Activated CD4-positive, CD25-positive, alpha-beta regulatory T cell treated with anti-CD3 and anti-CD28 coated beads, Interleukin-2, amount 50 U/mL, for 16 hours (primary cell): ENCODE measurements at regions not wholly inside any gene's neighbourhood (a gene's known extent, or its start where the extent isn't known, plus 50 kb on each side); places are given as distances from the start of the nearest gene placed in this dataset.
"Not testable (repeated sequence)": the region's sequence is repeated elsewhere in the genome, so short reads cannot be mapped to it uniquely, and the experiment has no call there.

ENCODE experiments used
- DNase-seq: peaks from one replicate; pipeline ENCODE4 v3.0.0-alpha.2; 2020; ENCODE audit warnings: low read depth, low spot score

DNA sequence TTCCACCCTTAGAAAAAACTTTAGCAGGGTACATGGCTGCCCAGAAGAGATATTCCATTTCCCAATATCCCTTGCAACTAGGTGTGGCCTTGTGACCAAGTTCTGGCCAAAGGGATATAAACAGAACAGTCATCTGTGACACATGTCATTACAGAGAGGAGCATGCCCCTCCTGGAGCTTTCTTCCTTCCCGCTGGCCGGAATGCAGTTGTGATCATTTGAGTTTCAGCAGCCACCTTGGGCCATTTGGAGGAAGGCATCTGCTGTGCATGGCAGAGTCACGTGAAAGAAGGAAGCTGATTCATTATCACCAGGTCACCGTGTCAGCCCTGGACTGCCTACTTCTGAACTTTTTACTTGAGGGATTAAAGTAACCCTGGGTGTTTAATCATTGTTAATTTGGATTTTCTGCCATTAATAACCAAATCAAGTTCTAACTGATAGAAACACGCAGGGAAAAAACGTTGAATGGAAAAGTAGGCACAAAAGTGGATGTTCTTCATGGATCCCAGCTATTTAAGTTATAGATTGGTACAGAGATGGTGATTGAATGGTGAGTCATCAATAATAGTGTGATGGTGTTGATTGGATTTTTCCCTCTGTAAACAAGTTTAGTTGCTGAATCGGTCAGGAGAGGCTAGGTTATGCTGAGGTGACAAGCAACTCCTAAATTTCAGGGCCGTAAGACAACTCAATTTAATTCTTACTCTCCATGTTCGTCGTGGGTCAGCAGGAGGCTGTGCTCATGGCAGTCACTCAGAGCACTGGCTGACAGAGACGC, 80.7 kb upstream of the CCDC167 start:
- DNase-seq: no peak

DNA sequence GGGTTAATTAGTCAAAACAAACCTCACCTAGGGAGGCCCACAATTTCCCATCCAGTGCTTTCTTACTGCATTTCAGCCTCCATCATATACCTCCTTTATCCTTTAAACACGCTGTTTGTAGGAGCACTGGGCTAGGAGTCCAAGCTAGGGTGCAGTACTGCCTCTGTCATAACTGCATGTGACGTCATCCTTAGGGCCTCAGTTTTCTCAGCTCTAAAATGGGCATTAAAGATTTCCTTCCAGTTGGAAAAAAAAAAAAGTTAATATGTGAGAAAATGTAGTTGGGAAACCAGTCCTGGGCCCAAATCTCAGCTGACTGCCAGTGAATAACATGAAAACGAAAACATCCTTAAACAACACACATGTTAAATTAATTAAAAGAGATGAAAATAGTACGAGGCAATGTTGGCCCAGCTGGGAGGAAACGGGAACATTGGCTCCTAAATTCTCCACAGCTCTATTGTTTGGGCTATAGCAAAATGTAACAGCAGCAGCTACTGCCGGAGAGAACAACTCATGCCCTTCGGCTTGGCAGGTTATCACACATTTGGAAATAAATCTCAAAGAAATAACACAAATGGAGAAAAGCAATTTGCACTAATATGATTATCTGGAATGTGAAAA, 79.9 kb upstream of the CCDC167 start:
- DNase-seq: no peak

DNA sequence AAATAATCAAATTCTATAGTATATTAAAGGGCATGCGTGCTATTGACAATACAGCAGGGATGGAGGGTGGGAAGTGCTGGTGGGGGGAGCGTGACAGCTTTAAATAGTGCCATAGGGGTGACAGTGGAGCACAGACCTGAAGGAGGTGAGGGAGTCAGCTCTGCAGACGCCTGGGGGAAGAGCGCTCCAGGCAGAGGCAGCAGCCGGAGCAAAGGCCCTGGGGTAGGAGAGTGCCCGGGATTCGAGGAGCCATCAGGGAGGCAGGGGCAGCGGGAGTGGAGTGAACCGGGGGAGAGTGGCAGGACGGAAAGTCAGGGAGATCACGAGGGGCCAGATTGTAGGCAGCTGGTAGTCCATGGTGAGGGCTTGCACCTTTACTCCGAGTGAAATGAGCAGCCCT, 78.4 kb upstream of the CCDC167 start:
- no peak for DNase-seq

DNA sequence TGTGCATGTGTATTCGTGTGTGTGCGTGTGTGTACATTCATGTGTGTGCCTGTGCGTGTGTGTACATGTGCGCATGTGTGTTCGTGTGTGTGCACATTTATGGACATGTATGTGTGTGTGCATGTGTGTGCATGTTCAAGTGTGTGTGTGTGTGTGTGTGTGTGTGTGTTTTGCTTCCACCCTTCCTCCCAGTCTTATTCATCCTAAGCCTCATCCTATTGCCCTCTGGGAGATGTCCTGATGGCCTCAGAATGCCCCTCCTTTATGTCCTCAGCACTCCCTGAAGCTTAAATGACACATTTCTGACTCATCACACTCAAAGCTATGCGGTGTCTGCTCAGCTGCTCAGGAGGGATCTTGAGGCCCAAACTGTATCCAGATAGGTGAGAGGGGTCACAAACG, 76.6 kb upstream of the CCDC167 start:
- DNase-seq: no peak

DNA sequence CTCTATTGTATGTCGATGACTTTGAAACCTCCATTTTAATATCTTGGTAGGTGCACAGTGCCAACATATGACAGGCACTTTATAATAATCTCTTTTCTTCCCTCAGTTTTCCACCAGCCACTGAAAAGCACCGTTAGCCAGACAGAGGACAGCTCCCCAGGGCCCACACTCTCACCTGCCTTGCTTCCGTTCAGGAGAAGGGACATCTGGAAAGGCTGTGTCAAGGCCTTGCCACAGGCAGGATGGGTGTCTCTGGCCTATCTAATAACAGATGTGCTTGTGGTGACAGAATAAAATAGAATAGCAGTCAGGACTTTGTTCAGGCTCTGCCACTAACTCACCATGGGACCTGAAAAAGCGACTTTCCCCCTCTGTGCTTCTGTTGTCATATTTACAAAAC, 75.5 kb upstream of the CCDC167 start:
- DNase-seq: no peak

DNA sequence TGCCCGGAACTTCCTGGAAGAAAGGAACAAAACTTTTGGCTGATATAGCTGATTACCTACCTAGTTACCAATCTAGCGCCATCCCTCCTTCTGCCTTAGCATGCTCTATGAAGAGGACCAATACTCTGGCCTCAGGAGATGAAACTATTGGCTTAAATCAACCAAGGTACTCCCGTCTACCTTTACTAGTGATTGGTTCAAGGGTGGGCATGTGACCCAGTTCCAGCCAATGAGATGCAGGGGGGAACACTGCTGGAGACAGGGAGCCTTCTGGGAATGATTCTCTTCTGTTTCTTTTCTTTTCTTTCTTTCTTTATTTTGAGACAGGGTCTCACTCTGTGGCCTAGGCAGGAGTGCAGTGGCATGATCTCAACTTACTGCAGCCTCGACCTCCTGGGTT, 72.6 kb upstream of the CCDC167 start:
- DNase-seq: no peak

DNA sequence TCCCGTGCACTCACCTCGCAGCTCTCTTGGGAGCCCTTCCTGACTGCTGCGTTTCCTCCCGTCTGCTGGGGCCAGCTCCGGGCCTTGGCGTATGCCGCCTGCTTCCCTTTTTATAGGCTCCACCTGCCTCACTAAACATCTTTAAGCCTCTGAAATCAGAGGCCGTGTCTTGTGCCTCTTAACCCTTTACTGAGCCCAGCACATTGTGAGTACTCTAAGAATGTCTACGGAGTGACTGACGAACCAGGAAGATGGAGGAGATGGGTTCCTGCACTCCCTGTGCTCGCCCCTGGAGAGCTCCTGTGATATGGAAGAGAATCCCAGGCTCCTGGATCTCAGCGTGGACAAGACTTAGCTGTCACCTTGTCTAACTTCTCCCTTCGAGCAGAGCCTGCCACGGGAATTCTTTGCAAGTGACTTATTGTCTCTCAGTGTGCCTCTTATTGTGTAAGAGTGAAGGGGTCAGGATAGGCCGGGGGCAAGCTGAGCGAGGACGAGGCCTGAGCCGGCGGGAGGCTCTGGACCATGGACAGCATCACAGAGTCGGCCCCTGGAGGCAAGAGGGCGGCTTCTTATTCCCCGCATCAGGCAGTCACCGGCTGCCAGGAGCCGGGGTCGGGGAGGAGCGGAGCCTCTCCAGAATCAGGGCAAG, 70.9 kb upstream of the CCDC167 start:
- DNase-seq: no peak

DNA sequence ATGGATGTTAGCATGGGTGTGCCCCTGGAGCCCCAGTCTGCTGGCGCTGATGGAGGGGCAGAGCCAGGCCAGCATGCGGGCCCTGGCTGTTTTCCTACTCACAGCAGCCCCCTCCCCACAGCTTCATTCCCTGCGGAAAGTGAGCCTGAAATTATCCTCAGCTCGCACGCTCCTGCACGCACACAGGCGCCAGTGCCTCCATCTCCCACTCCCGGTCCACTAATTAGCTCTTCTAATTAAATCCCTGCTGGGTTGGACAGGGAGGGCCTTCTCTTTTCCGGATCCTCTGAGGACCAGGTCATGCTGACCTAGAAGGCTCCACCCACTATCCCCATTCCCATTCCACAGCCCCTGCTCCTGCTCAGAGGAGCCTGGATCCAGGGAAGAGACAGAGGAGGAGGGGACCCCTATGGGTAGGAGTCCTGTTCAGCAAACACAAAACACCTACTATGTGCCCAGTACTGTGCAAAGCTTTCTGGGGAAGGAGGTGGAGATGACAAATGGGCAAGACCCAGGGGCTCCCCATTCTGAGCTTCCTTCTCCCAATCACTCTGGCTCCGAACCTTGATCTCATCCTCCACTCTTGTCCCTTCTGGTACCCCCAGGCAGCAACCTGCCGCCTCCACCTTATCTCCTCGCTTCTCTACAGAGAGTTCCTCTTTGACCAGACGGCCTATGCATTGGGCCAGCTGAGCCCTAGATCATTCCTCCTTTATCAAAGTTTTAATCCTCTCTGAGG, 70.2 kb upstream of the CCDC167 start:
- DNase-seq: no peak

DNA sequence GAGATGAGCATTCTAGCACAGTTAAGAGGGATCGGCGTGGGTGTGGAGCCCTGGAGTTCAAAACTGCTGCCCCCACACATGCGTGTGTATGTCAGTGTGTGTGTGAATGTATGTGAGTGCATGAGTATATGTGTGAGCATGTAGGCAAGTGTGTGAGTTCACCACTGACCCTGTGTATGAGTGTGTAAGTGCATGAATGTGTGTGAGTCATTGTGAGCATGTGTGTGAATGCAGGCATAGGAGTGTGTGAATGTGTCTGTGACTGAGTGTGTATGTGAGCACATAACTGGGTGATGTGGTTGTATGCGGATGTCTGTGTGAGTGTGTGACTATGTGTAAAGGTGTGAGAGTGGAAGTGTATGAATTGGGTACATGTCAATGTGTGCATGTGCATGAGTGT, 69.6 kb upstream of the CCDC167 start:
- no peak for DNase-seq

DNA sequence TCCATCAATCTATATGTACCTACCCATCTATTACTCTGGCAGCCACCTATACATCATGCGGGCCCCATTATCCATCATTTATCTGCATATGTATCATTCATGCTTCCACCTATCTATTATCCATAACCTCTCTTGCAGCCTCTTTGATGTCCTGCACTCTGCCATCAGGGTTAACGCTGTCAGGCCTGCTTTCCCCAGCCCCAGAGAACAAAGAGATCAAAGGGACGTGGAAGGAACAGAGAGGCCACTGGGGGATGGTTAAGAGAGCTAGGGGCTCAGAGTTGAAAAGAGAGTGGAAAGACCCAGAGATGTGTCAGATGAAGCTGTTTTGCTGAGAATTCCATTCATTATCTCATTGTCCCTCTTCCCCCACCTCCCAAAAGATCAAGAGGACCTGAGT, 67.3 kb upstream of the CCDC167 start:
- no peak for DNase-seq

DNA sequence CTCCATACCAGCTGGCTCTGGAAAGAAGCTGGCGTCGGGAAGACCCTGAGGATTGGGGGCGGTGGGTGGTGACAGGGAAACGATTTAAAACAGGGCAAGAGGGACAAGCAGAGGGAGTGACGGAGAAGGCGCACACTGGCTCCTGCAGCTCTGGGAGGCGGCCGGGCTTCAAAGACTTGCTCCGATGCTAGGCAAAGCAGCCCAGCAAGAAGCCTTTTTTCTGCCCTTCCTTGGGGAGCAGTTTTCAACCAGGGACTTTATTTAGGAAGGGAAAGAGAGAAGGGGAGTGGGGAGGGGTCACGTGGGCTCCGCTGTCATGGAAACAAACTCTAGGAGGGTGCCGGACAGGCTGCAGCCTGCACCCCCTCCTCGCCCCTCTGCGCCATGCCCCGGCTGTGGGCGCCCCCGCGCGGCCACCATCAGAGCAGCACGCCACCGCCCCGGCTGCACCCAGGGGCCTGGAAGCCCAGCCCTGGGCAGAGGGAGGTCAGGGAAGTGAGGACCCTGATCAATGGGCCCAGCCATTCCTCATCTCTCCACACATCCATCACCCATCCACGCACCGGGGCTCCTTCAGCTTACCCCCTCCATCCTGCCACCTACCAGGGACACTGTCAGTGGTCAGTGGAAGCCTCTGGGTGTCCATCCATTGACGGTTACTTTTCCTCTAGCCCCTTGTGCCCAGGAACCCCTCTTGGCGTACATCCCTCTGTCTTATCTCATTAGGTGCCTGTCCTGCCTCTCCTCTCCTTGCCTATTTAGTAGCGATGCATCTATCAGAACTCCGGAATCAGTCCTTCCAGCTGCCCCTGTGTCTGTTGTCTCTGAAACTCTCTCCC, 66.6 kb upstream of the CCDC167 start:
- DNase-seq: peak; percentile 43

DNA sequence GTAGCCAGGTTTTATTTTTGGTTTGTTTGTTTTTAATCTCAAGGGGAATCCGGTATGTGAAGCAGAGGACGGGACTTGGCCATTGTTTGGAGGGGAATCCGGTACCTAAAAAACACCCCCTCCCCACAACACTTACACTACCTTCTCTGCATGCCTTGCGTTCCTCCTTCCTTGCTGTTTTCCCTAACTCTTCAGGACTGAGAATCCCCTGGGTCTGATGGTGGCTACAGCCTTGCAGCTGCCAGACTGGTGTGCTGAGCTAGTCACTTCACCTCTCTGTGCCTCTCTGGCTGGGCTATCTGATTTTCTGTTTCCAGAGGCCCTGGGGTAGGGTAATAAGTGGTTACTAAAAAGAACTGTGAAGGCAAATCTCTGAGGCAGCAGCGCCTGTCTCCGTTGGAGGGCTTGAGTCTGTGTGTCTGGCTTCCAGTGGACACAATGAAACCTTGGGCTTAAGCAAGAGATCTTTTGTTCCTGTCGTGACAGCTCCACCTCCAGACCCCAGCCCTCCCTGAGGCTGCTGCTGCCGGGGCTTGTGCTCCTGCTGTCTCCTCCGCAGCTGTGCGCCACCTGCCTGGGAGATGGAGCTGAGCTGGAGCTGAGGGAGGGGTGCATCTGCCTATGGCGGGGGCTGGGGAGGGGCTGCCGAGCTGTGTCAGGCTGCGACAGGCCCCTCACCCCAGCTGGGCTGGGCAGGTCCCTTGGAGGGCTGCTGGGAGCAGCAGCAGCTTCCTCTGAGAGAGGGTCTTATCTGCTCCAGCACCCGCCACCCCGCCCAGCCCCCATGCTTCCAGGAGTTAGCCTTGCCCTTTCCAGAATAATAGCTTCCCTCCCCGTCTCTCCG, 65.8 kb upstream of the CCDC167 start:
- DNase-seq: no peak

DNA sequence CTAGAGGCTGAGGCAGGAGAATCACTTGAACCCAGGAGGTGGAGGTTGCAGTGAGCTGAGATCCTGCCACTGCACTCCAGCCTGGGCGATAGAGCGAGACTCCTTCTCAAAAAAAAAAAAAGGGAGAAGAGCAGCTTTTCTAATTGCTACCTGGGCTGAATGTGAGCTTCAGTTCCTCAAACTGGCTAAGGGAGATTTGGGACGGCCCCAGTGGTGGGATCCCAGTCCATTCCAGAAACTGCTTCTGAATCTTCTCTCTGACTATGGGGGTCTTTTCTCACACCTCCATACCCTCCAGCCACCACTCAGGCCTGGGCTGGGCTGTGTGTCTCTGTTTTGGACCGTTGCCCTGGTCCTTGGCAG, 63.2 kb upstream of the CCDC167 start:
- DNase-seq: not testable (repeated sequence)

DNA sequence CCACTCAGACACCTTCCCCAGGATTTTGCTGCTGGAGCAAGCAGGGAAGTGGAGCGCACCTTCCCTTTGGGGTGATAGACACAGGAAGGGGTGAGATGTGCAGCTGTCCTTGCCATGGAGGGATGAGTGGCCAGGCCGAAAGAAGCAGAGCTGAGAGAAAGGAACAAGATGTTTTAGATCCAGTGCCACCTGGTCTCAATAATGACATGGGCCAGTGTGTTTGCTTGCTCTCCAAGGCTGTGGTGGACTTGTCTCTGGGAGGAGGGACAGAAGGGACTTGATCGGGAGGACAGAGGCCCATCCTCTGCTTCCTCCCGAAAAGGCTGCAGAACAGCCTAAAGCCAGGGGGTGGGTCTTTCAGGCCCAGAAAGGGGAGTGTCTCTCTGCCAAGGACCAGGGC, 61.7 kb upstream of the CCDC167 start:
- no peak for DNase-seq

DNA sequence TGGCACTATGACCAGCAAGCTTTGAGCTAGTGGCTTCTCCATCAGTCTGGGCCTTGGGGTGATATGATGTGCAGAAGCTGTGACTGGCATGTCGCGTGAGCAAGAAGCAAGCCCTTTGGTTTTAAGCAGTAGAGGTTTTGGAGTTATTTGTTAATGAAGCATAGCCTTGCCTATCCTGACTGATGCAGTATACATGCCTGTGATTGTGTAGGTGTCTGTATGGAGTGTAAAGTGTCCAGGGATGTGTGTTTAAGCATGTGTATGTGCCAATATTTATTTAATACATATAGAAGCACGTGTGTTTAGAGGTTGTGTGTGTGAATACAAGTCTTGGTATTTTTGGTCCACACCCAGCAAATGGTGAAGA, 61.0 kb upstream of the CCDC167 start:
- no peak for DNase-seq

DNA sequence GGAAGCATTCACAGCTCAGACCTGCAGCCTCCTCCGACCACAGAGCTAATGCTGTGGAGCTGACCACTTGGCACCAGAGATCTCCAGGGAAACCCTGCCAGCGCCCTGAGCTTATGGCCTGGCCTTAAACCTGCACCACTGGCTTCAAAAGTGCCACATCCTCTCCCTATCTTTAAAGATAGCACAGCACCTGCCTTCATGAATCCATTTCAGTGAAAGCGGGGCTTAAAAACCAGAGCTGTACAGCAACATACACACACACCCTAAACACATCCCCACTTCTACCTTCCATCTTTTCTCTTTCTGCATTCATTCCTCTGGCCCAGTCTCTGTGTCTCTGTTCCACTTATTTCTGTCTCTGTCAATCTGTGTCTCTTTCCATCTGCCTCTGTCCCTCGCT, 59.8 kb upstream of the CCDC167 start:
- DNase-seq: no peak

DNA sequence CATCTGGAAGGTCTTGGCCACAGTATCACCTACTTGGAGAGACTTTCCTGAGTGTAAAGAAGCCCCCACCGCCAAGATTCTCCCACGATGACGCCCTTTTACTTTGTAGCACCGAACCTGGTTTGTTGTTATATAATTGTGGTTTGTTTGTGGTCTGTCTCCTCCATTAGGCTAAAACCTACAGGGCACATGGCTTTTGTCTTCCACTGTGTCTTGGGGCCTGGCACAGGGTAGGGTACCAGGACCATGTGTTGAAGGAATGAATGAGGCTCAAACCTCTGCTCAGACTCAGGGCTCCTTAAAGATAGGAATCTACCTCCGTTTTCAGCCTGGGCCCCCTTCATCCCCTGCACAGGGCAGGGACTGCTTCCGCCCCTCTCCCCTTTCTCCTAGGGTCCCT, 59.4 kb upstream of the CCDC167 start:
- DNase-seq: no peak

DNA sequence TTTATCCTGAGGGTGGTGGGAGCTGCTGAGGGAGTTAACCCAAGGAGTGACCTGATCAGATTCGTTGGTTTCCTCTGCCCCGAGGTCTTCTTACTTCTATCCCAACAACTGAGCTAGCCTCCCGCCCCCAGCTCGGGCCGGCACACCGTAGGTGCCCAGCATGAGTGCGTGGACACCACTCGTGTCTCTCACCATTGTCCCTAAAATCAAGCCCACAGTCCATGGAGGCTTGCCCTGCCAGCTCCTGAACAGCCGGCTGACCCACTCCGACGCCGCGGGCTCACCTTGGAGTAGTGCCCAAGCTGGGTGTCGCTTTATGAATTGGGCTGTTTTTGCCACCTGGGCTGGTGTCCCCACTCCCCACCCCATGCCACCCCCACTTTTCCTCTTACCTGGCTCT, 59.0 kb upstream of the CCDC167 start:
- DNase-seq: no peak

DNA sequence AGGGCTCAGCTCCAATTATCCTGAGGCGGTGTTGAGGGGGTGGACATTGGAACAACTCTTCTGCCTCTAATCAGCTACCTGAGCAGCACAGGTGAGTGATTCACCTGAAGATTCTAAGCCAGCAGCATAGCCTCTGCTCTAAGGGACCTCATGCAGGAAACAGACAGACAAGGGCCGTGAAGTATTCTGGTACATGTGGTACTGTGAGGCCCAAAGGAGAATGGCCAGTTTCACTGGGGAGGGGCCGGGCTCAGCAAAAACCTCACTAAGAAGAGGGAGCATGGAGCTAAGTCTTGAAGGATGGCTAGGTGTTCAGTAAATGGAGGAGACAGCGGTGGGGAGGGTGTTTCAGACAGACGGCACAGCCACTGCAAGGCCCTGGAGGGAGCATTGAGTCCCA, 58.5 kb upstream of the CCDC167 start:
- DNase-seq: no peak

DNA sequence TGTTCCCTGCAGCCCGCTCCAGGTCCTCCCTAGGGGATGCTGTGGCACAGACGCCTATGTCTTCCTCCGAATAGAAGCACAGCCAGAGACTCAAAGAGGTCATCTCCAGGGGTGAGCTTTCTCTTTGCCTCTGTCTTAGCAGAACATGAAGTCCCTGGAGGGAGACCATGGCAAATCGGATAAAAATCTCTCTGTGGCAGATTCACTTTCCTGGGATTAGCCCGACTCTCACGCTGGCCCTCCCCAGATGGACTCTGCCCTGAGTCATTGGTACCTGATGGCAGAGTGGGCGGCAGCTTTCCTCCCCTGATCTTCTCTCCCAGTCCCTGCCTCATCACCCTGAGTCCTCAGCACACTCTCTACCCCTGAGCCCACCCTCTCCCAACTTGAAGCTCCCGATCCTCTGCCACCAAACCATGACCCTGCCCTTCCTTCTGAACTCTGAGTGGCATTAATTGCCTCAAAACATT, 58.0 kb upstream of the CCDC167 start:
- no peak for DNase-seq
